ENCODE measurements at regions not wholly inside any gene's neighbourhood (a gene's known extent, or its start where the extent isn't known, plus 50 kb on each side); places are given as distances from the start of the nearest gene placed in this dataset.

- Histone ChIP-seq H3K79me2 (ENCODE audit: insufficient read depth, low read length) (no peaks in the 10 kb centered on the region), H3K9ac (ENCODE audit: extremely low read depth, insufficient read length, low read length) (no peak overlapping the region), H4K20me1 (ENCODE audit: control insufficient read depth, insufficient read depth, insufficient read length) (no peaks in the 10 kb centered on the region), H3K23me2 (ENCODE audit: insufficient read length, low read depth, low read length, poor library complexity, severe bottlenecking) (no peaks in the 10 kb centered on the region), H2BK5ac (ENCODE audit: insufficient read length, low read length) (no peak overlapping the region), H3K56ac (ENCODE audit: insufficient read length, low read depth, low read length) (no peak overlapping the region), H3T11ph (ENCODE audit: low read length) (no peak overlapping the region), H2BK20ac (ENCODE audit: low read depth, low read length, poor library complexity, severe bottlenecking) (no peak overlapping the region), H2BK120ac (ENCODE audit: low read depth, low read length, poor library complexity, severe bottlenecking) (no peak overlapping the region), H3K4me1 (ENCODE audit: insufficient read depth, low read length) (no peaks in the 10 kb centered on the region), H2AFZ (ENCODE audit: low read length) (no peak overlapping the region), H3K9me3 (ENCODE audit: control insufficient read depth, low read depth, low read length) (peaks cover 5% of the 10 kb centered on the region), H3K14ac (ENCODE audit: insufficient read depth, low read length) (no peak overlapping the region), H3K79me1 (ENCODE audit: insufficient read depth, low read depth, low read length, poor library complexity, severe bottlenecking) (no peaks in the 10 kb centered on the region), H2AK5ac (ENCODE audit: insufficient read length, low read length) (no peak overlapping the region), H4K5ac (ENCODE audit: insufficient read length, low read depth, low read length) (no peak overlapping the region), H4K91ac (ENCODE audit: insufficient read length, low read depth, low read length) (no peak overlapping the region), H4K8ac (replicated peaks; ENCODE audit: insufficient read length, low read depth, low read length) (no peak overlapping the region), H2BK12ac (ENCODE audit: insufficient read length, low read depth, low read length) (no peak overlapping the region), H3K4ac (ENCODE audit: low read depth, low read length) (no peak overlapping the region), H3K4me2 (ENCODE audit: insufficient read depth, insufficient read length, low read length) (no peak overlapping the region), H3K27ac (ENCODE audit: insufficient read length, low read depth, low read length) (no peak overlapping the region), H2BK15ac (ENCODE audit: low read depth, low read length) (no peak overlapping the region), H3K23ac (ENCODE audit: insufficient read length, low read depth, low read length) (no peak overlapping the region), H3K27me3 (ENCODE audit: insufficient read depth, low read length) (no peaks in the 10 kb centered on the region), H3K18ac (ENCODE audit: insufficient read length, low read depth, low read length) (no peak overlapping the region)
- peaks cover 2 to 16% (median 7%) of the 10 kb centered on the region in 3 experiments; a peak in 5 of 7 replicates for H3K36me3 Mint-ChIP-seq (ENCODE audit: insufficient read depth in 1 of 3, low read depth in 3 of 3)
- TF ChIP-seq CTCF (conservative IDR thresholded peaks at IDR 0.05) = no peak
- no peaks in the 10 kb centered on the region for H3K4me1 Mint-ChIP-seq
- H3K9me3 Mint-ChIP-seq = peaks cover 15 to 16% of the 10 kb centered on the region in 2 experiments
- H3K27me3 Mint-ChIP-seq (ENCODE audit: low read depth) = no peaks in the 10 kb centered on the region
- WGBS (ENCODE audit: extremely low coverage, insufficient read length, low lambda C conversion rate) = no CpG with 5 or more reads among the region's 1 CpG
- no peak overlapping the region for H3K27ac Mint-ChIP-seq
- no peak overlapping the region for H3K4me3 Mint-ChIP-seq
- no peak for DNase-seq
These were observed 56.5 kb downstream of the TANC2 start for GRCh38 chr17:63022567-63022966.
